HG03342 (cell line): ENCODE measurements at regions not wholly inside any gene's neighbourhood (a gene's known extent, or its start where the extent isn't known, plus 50 kb on each side); places are given as distances from the start of the nearest gene placed in this dataset.
"Not testable (repeated sequence)": the region's sequence is repeated elsewhere in the genome, so short reads cannot be mapped to it uniquely, and the experiment has no call there.

Experiments
- ATAC-seq: cut with Tn5 transposase; IDR thresholded peaks from one replicate; pipeline ENCODE4 v1.9.1; 2021; ENCODE audit warnings: mild to moderate bottlenecking, moderate library complexity; ENCODE audit not compliant: unreplicated experiment

DNA sequence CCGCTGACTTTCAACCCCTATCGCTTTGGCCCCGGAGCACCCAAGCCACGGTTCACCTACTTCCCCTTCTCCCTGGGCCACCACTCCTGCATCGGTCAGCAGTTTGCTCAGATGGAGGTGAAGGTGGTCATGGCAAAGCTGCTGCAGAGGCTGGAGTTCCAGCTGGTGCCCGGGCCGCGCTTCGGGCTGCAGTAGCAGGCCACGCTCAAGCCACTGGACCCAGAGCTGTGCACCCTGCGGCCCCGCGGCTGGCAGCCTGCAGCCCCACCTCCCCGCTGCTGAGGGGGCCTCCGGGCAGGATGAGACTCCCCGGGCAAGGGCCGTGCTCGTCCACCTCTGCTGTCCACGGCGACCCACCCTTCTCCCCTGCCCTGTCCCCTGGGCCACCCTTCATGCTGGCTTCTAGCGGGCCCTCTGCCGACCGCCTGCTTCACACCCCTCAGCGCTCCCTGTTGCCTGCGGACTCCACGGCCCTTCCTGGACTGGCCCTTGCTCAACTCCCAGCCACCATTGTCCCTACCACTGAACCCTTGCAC is 92.2 kb upstream of the TRABD2B start:
- no peak for ATAC-seq

DNA sequence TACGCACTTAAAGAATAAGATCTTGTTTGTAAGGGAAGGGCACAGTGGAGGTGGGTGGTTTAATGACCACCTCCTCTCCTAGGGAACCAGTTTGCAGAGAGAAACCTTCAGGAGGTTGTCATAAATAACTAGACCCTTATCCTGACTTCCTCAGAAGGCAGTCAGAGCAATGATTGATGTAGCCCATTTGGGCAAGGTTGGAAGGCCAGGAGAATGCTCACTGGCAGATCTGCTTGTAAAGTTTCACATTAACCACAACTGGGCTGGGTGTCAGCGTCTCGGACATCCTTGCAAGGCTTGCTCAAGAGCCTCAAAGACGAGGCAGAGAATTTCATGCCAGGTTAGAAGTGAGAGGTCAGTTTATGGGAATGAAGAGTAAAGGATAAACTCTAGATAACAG is 87.6 kb upstream of the TRABD2B start:
- ATAC-seq = no peak

DNA sequence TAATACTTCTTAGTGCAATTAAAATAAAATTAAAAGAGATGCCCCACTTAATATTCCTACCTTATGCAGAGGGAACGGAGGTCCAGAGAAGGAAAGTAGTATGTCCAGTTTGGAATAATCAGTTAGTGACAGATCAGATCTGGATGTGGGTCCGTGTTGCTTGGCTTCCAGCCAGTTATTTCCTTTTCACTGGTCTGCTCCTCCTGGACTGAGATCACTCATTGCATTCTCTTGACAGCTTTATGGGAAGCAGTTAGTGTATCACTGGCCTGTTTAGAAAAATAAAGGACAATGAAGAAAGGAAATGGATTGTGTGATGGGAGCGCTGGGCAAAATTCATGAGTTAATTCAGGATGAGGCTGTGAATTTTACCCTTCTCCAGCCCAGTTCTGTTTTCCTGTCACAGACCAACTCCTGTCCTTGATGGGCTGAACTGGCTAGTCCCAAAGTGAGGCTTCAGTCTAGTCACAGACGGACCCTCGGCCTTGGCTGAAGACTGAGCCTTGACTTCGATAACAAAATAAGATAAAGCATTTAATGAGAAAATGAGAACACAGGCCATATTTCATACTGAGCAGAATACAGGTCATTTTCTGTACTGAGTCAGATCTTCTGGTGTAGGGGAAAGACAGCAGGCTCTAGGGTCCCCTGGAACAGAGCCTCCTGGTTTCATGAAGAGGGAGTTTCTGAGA is 85.2 kb upstream of the TRABD2B start:
- ATAC-seq = no peak

DNA sequence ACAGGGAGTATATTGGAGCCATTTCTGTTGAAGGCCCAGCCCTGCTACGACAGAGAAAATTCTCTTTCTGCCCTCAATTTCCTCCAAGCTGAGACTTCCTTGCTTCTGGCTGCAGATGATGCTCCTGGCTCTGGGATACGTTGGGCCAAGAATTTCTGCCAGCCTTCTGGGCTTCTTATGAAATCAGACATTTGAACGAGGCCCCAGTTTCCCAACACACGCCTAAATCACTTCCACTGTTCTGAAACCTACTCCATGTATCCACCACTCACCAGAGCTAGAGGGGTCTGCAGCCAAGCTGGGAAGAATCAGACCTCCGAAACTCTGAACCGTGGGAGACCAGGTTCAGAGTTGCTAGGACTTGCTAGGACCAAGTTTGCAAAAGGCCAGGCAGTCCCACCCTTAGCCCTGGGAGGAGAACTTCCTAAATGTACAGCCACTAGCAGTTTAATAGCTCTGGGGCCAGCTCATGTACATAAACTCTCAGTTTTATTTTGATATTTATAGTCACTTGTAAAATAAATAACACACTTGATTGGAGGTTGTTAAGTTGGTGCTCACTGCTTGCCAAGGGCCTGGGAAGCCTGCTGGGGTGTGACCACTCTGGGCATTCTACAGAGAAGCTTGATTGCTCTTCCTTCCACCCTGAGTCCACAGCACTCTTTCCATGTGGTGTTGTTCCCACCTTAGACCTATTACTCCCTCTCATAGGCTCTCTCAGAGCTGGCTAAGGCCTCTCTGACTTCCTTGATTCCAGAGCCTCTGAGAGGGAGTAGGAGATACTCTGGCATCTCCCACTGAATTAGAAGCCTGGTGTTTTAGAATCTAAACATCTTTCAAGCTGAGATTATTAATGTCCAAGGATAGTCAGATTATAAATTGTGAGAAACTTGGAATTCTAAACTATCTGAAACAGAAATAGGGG is 83.4 kb upstream of the TRABD2B start:
- no peak for ATAC-seq

DNA sequence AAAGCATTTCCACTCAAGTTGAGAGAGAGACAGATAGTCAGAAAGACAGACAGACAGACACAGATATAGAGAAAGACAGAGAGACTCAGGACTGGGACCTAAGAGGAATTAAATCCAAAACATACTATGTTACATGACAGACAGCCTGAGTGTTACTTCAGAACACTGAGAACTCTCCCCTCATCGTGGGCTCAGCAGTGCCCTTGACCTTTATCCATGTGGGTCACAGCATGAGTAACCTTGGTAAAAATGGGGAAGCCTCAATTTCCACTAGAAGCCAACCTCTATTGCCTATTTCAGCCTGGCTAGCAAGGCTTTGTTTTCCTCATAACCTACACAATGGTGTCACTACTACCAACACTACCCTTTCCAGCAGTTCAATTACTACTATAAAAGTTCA is 81.9 kb upstream of the TRABD2B start:
- no peak for ATAC-seq

DNA sequence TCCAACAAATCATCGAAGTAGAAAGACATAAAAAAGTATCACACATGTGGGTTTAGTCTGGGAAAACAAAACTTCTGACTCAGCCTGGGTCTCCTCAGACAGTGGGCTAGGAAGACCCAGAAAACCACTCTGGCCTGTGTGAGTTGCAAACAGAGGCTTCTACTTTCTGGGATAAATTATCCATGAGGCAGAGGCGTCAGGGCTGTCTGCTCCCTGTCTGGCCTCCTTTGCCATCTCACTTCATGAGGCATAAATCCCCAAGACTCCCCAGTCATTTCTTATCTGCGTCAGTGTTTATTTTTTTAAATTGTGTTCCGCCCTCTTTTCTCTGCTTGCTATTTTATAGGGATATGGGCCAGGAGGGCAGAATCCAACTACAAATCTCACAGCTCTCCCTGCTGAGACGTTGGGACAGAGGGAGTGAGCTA is 80.6 kb upstream of the TRABD2B start:
- no peak for ATAC-seq

DNA sequence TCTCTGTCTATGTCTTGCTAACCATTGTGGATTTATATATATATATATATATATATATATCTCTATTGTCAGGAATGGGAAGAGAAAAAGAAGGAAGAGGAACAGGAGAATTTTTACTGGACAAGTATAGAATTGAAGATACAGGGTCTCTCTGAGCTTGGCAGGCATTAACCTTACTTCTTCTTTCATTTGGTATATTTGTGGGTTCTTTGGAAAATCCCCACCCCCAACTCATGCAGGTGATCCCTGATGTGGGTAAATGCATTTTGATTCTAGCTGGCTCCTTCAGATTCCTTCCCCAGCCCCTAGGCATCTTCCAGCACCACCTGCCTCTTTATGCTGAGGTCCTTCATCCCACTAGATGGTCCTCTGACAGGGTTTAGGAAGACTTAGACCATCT is 78.8 kb upstream of the TRABD2B start:
- no peak for ATAC-seq

DNA sequence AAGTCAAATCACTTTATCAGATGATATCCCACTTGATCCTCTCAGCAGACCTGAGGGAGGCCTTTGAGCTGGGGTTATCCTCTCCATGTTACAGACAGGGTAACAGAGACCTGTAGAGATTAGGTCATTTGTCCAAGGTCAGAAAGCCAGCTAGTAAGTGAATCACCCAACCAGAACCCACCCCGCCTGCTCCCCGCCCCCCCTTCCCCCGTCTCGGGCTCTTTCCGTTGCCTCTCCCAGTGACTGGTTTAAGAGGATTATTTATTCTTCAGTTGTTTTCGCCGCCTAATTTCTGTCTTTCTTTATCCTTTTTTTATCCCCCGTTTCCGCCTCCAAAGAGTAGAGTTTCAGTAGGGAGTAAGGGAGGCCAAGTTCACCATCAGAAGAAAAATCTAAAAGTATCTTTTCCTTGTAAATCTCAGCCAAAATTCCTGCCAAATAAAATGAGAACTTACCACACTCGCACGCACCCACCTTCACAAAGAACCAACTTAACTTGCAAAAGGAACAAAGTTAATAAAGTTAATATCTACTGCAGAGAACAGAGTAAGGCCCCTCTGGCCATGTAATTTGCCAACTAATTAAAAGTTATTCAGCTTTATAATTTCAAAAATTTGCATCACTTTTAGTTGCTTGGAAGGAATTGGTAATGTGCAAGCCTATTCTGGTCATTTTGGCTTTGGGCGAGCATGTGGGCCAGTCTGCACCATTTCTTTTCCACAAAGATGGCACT is 76.8 kb upstream of the TRABD2B start:
- no peak for ATAC-seq

DNA sequence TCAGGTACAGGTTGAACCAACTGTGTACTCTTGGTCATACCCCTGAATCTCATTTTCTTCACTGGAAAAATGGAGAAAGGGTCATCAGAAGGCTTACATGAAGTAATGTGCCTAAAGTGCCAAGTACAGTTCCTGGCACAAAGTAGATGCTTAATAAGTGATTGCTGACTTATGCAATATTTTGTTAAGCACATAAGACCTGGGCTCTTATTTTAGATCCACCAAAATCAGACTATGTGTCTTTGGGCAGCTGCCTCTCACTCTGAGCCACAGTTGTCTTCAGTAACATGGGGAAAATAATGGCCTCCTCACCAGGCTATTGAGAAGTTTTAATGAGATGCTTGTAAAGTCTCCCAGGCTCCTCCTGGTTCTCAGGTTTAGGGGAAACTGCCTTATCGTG is 74.3 kb upstream of the TRABD2B start:
- no peak for ATAC-seq

DNA sequence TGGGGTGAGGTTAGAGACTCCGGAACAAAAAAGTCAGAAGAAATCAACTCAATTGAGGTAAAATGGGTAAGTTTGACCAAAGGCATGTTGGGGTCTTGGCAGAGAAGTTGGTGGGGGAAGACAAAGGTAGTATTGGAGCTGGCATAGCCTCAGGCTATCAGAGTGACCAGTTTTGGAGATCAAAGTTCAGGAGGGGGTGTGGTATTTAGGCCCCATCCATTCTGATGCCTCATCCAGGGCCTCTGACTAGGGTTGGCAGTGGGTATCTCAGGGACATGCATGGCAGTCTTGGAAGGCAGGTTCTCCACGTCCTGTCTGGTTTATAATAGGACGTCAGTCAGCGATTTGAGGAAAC is 73.2 kb upstream of the TRABD2B start:
- ATAC-seq = no peak

DNA sequence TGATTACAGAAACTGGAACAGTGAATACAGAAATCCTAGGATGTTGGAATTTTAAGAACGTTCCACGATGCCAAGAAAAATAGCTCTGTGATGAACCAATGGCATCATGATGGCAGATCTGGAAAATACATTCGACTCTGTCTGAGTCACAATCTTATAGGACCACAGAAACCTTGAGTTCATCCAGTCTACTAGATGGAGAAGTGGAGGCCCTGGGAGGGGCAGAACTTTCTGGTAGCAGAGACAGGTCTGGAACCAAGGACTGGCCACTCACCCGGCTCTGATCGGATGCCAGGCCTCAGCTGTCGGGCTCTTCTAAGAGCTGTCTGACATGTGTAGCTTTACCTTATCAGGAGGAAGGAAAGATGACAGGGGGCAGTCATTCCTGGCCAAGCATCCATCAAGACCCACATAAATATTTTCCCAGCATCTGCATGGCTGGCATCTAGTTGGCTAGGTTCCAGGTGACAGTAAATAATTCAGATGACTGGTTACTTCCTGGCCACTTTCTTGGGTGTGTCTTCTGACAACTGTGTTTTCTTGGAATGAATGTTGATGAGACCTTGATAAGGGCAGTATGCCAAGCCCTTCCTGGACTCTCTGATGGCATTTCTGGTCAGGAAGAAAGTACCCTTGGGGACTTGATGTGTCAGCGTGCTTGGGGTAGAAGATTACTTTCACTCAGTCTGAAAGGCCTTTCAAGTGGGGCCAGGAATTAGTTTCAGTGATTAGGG is 72.6 kb upstream of the TRABD2B start:
- no peak for ATAC-seq

DNA sequence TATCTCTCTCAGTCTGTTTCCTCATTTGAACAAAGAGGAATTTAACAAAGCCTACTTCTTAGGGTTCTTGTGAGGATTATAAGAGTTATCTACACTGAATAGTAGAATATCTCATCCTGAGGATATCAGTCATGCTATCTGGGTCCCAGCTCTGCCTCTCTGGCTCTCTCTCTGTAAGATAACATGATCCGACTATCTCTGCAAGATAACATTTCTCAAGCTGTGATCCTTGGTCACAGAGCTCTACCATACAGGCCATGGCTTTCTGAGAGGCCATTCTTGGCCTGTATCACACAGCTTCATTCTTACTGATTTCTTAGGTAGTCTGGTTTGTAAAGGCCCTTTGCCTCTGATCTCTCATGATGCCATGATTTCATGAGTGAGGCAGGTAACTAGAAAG is 71.0 kb upstream of the TRABD2B start:
- ATAC-seq = no peak

DNA sequence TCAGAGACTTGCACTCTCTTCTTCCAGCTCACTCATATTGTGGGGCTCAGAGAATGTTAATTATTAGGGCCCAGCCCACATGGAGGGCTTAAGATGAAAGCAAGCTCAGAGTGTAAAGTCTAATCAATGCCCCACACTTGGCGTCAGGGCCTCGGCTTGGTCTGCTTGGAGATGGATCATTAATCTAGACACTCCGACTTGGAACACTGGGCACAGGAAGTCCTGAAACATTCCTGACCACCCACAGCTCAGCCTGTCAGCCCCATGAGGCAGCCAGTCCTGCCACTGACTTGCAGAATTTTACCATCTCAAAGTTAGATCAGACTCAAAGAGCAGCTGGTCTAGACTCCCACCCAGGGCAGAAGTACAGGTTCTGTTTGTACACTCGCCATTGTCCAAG is 69.8 kb upstream of the TRABD2B start:
- ATAC-seq = no peak

DNA sequence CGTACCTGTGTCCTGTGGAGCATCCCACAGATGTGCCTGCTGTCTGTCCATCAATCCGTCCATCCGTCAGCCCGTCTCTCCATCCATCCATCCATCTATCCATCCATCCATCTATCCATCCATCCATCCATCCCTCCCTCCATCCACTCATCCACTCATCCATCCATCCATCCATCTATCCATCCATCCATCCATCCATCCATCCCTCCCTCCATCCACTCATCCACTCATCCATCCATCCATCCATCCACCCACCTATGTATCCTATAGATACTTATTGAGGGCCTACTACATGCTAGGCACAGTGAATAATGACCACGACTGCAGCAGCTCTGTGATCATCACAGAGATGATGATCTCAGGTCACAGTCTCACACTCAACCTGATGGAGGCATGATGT is 67.5 kb upstream of the TRABD2B start:
- ATAC-seq = not testable (repeated sequence)

DNA sequence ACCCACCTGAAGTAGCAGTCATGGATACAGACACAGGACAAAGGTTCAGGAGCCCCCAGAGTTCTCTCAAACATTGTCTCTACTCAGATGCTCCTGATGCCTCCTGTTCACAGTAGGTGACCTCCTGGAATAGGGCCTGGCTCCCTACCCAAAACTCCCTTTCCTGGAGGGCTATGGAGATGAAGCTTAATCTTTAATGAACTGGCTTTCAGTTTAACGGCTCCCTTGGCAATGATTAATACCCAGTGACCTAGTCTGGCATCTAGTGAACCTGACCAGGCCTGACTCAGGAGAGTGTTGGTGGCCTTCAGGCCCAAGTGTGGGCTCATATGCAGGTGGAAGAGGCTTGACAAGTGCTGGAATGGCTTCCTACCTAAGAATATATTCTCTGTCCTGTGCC is 65.2 kb upstream of the TRABD2B start:
- no peak for ATAC-seq

DNA sequence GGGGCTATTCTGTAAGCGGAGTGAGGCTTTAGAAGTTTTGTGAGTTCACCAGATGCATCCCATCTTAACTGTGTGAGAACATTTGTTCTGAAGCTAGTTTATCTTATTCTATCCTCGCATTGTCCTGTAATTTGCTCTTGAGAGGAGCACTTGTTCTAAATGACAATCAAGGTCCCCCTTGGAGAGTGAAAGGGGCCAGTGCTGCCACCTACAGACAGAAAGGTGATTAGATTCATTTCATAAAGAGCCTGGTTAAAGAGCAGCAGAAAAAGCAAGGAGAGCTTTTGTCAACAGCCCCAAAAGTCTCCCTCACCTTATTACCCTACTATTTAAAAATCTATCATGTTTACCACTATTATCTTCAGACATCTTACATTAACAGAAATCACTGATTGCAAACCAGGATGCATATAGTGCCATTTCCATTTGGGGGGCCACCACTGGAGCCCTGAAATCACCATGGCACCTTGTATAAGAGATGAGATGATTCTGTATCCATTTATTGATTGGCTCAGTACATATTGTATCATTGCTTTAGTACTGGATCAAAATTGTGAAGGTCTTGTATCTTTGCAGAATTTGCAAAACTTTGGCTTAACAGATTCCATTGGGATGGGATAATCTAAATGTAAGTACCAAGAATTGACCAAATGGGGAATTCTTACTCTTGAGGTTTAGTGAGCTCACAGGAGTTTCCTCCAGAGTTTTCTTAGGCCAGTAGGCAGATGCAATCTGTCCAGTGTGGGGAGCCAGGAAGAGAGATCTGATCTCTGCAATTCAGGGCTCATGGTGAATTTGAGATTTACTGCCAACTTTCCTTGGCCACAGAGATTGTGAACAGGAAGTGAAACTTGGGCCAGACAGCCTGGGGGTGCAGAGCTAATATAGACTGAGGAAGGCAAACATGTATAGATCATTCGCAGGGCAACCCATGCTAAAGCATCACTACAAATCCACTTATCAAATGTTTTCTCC is 64.3 kb upstream of the TRABD2B start:
- peak; percentile 70 for ATAC-seq

DNA sequence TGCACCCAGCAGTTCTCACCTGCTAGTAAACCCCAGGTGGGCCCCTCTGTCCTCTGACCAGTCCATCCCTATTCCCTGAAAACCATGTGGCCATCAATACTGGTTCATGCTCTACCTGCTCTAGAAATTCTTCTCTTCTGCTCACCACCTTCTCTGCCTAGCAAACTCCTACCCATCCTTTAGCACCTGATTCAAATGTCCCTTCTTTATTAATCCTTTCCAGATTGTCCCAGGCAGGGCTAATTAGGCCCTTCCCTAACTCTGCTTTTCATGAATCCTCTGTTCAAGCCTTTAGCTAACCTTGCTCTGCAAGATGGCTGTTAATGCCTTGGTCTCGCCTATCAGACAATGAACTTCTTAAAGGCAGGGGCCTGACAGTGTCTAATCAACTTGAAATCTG is 62.1 kb upstream of the TRABD2B start:
- no peak for ATAC-seq

DNA sequence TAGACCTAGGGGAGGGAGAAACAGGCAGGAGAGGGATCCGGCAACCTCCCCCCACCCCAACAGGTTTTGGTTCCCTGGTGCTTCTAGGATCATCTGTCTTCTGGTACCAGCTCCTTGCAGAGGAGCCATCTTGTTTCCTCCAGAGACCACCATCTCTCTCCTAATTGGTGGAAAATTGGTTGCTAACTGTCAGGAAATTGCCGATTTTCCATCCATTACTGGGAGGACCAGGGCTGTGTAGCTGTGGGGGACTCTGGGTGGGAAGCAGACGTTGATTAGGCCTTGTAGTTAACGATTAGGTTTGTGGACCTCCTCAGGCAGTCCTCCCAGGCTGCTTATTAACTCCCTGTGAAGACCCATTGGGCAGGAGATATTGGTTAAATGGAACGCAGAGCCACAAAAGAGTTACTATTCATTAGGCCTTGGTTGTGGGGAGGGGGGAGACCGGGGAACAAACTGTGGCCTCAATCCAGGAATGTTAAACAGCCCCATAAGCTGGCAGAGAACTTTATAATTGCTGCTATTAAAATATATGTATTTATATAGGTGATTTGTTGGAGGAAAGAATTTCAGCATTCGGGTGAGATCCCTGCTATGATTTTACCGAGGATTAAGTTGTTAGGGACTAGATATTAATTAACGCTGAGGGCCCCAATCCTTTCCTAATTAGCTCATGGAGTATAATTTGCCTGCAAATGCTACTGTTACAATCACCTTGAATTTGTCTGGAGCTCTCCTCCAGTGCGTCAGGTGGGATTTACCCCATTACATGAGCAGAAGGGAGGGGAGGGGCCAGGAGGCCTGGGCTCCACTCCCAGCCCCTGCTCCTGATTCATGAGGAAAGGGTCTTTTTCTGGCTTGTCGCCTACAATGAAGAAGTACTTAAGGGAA is 61.2 kb upstream of the TRABD2B start:
- ATAC-seq = no peak

DNA sequence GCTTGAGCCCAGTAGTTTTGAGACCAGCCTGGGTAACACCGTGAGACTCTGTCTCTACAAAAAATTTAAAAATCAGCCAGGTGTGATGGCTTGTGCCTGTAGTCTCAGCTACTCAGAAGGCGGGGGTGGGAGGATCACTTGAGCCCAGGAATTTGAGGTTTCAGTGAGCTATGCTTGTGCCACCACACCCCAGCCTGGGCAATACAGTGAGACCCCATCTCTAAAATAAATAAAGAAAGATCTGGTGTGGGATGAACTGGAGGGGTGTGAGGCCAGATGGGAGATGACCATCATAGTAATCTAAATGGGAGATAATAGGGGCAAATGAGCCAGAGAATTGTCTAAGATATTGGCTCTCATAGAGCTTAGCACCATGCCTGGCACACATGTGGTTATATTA is 60.1 kb upstream of the TRABD2B start:
- no peak for ATAC-seq
